ENCODE measurements at regions not wholly inside any gene's neighbourhood (a gene's known extent, or its start where the extent isn't known, plus 50 kb on each side); places are given as distances from the start of the nearest gene placed in this dataset.
"Not testable (repeated sequence)": the region's sequence is repeated elsewhere in the genome, so short reads cannot be mapped to it uniquely, and the experiment has no call there.

DNA sequence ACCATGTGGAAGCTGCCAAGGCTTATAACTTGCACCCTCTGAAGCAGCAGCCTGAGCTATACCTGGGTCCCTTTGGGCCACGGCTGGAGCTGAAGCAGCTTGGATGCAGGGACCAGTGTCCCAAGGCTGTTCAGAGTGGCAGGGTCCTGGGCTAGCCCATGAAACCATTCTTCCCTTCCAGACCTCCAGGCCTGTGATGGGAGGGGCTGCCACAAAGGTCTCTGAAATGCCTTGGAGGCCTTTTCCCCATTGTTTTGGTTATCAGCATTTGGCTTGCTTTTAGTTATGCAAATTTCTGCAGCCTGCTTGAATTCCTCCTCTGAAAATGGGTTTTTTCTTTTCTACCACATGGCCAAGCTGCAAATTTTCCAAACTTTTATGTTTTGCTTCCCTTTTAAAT is 433.7 kb upstream of the ACO1 start:
- ATAC-seq (no peak), DNase-seq (ENCODE audit: low spot score in 2 of 2) (no peak)
- Mint-ChIP-seq H3K9me3 (no peaks in the 10 kb centered on the region), H3K36me3 (no peaks in the 10 kb centered on the region), H3K27ac (no peak overlapping the region)

DNA sequence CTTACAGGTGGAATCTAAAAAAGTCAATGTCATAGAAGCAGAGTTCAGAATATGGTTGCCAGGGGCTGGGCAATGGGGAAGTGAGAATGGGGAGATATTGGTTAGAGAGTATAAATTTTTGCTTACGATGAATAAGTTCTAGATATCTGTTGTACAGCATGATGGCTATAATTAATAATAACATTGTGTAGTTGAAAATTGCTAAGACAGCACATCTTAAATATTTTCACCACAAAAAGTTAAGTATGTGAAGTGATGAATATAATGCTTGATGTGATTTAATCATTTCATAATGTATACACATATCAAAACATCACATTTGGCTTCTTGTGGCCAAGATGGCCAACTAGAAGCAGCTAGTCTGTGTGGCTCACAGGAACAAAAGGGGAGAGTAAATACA is 425.9 kb upstream of the ACO1 start:
- H3K9me3 Mint-ChIP-seq = peaks cover 17 to 26% of the 10 kb centered on the region in 2 donors
- no peak overlapping the region for H3K27ac Mint-ChIP-seq
- ATAC-seq (no peak), DNase-seq (ENCODE audit: low spot score in 2 of 2) (no peak)
- peaks cover 0 to 10% of the 10 kb centered on the region in 2 donors for H3K36me3 Mint-ChIP-seq

DNA sequence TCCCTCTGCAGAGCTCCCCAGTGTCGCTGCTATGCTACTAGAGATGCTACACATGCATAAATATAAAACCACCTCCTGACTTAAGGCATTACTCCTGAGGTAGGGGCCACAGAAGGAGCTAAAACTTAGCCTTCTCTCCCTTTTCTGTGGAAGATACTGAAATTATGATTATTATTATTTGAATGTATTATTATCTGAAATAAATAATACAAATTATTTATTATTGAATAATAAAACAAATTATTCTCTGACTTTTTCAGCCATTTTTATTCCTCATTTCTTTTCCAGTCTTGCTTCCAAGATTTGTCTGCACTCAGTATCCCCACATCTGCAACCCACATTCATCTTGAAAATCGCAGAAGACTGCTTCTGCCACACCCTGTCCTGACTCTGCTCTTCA is 414.9 kb upstream of the ACO1 start:
- Mint-ChIP-seq H3K27ac (no peak overlapping the region), H3K36me3 (no peaks in the 10 kb centered on the region), H3K9me3 (no peaks in the 10 kb centered on the region)
- ATAC-seq (no peak), DNase-seq (ENCODE audit: low spot score in 2 of 2) (no peak)

DNA sequence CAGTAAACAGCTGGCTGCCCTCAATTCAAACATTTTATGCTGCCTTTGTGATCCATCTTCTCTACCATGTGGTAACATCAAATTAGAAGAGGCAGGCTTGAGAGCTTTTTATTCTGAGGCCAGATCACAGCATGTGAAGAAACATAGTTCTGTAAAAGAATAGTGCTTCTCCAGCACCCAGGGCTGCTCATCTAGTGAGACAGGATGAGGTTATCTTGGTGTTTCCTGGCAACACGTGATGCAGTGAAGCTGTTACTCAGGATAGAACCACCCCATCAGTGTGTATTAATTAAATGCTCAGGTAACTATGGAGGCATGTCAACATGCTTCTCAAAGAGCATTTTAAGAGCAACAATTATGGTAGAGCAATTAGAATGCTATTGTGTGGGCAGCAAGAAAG is 400.5 kb upstream of the ACO1 start:
- DNase-seq (ENCODE audit: low spot score in 2 of 2) (no peak), ATAC-seq (no peak)
- H3K36me3 Mint-ChIP-seq = peaks cover 4 to 7% of the 10 kb centered on the region in 2 donors
- no peak overlapping the region for H3K27ac Mint-ChIP-seq
- peaks cover 15 to 17% of the 10 kb centered on the region in 2 donors for H3K9me3 Mint-ChIP-seq

DNA sequence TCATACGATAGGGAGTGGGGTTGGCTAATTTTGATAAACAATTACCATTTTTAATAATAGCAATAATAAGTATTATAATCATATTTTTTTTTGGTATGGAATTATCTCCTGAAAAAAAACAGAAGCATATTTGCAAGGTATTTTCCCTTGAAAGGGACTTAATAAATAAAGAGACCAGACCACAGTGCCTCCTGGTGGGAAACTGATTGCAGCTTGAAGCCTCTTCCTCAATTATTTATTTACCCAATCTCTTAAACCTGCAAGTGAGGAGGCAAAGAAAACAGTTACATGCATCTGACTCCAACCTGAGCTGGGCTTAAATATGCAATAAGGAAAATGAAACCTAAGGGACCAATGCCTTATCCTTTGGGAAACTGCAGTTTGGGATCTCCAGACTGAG is 388.1 kb upstream of the ACO1 start:
- peaks cover 3 to 5% of the 10 kb centered on the region in 2 donors for H3K9me3 Mint-ChIP-seq
- H3K36me3 Mint-ChIP-seq = no peaks in the 10 kb centered on the region
- no peak overlapping the region for H3K27ac Mint-ChIP-seq
- DNase-seq (ENCODE audit: low spot score in 2 of 2) (no peak), ATAC-seq (no peak)

DNA sequence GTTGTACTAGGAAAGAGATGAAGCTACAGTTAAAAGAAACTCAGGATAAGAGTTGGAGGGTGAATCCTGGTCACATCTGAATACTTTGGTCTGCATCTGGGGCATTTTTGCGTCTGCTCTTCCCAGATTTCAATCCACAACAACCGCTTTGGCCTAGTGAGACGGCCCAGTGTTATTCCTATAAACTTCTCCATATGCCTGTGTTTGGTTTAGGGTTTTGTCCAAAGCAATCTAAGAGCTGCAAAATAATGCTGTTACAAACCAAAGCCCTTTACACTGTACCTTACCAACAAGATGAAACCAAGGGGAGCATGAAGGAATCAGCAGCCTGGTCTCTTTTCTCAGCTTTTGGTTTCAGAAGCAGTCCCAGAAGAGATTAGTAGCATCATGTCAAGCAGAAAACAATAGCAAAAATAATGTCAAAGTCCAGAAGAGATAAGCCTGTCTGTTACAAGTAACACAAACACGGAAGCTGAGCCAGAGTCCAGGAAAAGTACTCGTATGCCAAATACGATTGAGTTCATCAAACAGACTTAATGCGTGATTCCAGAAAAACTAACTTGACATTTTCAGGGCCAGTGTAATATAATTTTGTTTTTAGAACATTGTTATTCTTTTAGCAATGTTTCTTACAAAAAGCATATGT is 379.9 kb upstream of the ACO1 start:
- ATAC-seq (no peak), DNase-seq (ENCODE audit: low spot score in 2 of 2) (no peak)
- H3K9me3 Mint-ChIP-seq = no peaks in the 10 kb centered on the region
- no peak overlapping the region for H3K27ac Mint-ChIP-seq
- H3K36me3 Mint-ChIP-seq = no peaks in the 10 kb centered on the region

DNA sequence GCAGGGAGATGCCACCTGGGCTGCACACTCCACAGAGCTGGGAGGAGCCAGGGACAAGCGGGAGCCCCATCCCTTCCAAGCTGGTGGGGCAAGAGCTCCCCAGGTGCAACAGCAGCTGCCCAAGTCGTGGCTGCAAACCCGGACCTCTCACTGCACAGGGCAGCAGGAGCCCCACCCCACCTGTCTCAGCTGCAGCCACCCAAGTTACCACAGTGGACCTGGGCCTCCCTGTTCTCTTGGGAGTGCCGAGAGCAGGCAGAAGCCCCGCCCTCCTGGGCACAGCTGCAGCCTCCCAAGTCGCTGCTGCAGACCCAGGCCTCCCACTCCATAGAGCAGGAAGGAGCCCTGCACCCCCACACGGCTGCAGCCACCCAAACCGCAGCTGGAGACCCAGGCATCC is 374.1 kb upstream of the ACO1 start:
- H3K9me3 Mint-ChIP-seq = no peaks in the 10 kb centered on the region
- no peak overlapping the region for H3K27ac Mint-ChIP-seq
- H3K36me3 Mint-ChIP-seq = no peaks in the 10 kb centered on the region
- ATAC-seq (no peak), DNase-seq (ENCODE audit: low spot score in 2 of 2) (no peak)

DNA sequence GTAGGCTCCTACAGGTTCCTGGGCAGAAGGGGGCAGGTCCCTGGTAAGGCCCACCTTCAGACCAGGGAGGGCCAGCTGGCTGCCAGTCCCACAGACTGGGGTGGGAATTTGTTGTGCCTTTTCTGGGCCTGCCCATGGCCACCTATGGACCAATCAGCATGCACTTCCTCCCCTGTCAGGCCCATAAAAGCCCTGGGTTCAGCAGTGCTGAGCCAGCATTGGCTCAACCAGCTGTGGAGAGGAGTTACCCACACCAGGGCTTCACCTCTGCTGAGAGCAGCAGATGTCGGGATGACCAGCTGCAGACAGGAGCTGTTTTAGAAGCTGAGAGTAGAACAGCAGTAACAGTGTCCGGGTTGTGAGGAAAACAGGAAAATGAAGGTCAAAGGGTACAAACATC is 373.4 kb upstream of the ACO1 start:
- Mint-ChIP-seq H3K9me3 (no peaks in the 10 kb centered on the region), H3K27ac (no peak overlapping the region), H3K36me3 (no peaks in the 10 kb centered on the region)
- ATAC-seq (no peak), DNase-seq (ENCODE audit: low spot score in 2 of 2) (no peak)

DNA sequence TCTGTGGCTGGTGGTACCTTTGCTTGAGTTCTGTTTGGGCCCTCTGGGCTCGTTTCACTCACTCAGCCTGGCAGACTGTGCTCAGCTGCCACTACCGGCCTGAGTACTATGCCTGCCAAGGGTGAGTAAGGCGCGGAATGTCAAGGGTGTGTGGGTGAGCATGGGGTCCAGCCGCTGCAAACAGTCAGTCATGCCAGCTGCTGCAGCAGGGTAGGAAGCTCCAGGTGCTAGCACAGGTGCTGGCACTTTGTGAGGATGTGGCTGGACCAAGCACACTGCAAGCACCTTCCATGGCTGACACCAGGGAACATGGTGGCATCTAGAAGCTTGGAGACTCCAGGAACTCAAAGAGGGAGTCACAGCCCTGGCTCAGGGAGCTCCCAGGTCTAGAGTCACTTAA is 368.6 kb upstream of the ACO1 start:
- H3K36me3 Mint-ChIP-seq = no peaks in the 10 kb centered on the region

DNA sequence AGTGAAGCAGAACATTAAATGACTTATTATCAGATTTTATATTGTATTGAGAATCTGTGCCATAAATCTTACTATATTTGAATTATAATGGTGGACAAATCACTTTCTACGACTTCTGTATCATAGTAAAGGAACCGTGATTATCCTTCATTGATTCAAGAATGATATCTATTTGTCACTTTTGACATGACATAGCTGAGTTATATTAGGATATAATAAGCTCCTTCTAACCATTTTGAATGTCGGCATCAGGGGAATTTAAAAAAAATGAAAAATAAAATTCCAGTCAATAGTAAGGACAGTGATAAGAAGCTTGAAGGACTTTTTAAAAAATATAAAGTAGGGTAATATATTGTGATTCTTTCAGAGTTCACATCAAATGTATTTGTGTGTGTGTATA is 338.9 kb upstream of the ACO1 start:
- Mint-ChIP-seq H3K27ac (no peak overlapping the region), H3K36me3 (no peaks in the 10 kb centered on the region), H3K9me3 (peaks cover 0 to 3% of the 10 kb centered on the region in 2 donors)
- DNase-seq (ENCODE audit: low spot score in 2 of 2) (no peak), ATAC-seq (no peak)

More for the DNA sequence above, 368.6 kb upstream of the ACO1 start:
- no peak for DNase-seq (ENCODE audit: low spot score in 2 of 2)
- Mint-ChIP-seq H3K9me3 (no peaks in the 10 kb centered on the region), H3K27ac (no peak overlapping the region)
- no peak for ATAC-seq

DNA sequence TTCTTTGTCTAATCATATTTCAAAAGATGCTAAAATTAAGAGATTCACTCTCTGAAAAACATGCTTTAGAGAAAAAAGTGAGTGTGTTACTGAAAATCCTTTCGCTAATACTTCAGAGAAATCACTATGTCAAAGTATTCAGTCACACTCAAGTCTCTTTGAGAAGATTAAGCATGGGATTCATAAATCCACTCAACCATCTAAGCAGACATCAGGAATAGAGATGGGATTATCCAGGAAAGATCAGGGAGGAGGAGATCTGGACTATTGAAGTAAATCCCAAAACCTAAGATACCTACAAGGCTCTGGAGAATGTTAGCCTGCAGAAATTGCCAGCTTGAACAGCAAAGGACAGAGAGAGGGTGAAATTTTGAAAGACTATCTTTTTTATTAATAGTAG is 317.2 kb upstream of the ACO1 start:
- no peaks in the 10 kb centered on the region for H3K9me3 Mint-ChIP-seq
- H3K27ac Mint-ChIP-seq = no peak overlapping the region

DNA sequence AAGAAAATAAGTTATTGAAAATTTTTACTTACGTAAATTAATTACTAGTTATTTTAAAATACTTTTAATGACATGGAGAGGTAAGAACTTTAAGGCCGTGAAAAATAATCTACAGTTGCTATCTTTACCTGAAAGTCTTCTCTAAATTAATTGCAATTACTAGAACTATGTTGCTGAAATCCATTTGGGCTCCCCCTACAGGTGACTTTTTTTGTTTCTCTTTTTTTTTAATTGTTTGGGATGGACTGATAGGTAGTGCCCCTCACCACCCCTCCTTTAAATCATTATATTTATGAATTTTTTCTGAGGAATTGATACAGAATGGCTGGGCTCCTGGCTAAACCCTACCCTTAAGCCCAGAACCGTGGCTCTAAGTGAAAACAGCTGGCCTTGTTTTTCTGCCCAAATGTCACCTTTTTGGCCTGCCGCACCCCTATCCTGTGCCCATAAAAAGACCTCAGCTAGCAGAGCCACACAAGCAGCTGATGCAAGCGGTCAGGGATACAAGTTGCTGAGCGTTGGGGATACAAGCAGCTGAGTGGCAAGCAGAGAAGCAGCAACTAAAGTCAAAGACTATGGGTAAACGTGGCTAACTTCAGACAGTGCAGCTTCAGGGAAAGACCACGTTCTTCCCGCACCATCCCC is 315.2 kb upstream of the ACO1 start:
- no peak overlapping the region for H3K27ac Mint-ChIP-seq
- H3K36me3 Mint-ChIP-seq = no peaks in the 10 kb centered on the region
- ATAC-seq (no peak), DNase-seq (ENCODE audit: low spot score in 2 of 2) (no peak)
- no peaks in the 10 kb centered on the region for H3K9me3 Mint-ChIP-seq

More for the DNA sequence above, 317.2 kb upstream of the ACO1 start:
- DNase-seq (ENCODE audit: low spot score in 2 of 2) (no peak), ATAC-seq (no peak)
- H3K36me3 Mint-ChIP-seq = no peaks in the 10 kb centered on the region

DNA sequence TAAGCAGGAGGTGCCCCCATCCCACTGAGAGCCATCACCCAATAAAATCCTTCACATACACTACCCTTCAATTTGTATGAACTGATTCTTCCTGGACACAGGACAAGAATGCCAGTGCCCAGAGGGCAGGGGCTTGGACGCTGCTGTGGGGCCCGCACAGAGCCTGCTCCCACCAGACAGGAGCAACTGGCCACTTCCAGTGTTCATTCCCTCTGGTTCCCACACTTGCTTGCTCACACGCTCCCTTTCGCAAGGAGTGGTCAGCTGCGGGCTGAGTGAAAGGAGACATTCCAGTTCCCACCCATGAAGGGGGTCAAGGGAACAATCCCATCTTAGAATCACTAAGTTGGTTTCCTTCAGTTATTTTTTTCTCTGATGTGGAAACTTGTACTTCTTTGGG is 314.5 kb upstream of the ACO1 start:
- Mint-ChIP-seq H3K9me3 (peaks cover 4 to 5% of the 10 kb centered on the region in 2 donors), H3K36me3 (no peaks in the 10 kb centered on the region), H3K27ac (no peak overlapping the region)
- DNase-seq (ENCODE audit: low spot score in 2 of 2) (no peak), ATAC-seq (no peak)

DNA sequence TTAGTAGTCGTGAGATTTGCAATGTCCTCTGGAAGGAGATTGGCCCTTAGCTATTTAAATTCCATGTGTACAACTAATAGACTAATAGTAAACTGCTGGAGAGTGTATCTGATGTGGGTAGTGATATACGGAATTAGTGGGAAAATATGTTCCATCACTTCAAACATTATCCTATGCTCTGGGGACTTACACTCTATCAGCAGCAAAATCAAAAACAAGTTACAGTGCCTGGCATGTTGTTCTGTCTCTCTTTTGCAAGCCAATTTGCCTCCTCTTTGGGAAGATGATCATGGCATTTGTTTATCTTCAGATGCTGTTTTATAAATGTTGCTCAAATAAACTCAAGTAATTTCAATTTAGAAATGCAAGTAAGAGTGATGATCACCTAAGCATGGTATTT is 311.9 kb upstream of the ACO1 start:
- peaks cover 5 to 6% of the 10 kb centered on the region in 2 donors for H3K9me3 Mint-ChIP-seq
- H3K27ac Mint-ChIP-seq = no peak overlapping the region
- DNase-seq (ENCODE audit: low spot score in 2 of 2) (no peak), ATAC-seq (no peak)
- no peaks in the 10 kb centered on the region for H3K36me3 Mint-ChIP-seq

DNA sequence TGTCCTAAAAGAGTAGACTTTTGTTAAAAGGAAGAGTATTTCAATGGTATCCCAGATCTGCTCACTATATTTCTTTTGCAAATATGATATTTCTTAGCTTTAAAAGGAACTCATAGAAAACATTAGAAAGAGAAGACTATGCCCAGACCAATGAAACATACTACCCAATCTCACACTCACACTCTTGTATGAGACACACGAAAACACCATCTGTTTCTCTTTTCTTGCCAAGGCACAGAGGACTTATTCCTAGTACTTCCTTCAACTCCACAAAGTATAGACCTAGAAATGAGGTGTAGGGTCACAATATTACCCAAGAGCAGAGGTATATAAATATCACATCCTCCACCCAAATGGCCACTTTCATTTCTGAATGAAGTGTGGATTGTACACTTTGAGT is 292.4 kb upstream of the ACO1 start:
- no peak overlapping the region for H3K27ac Mint-ChIP-seq

DNA sequence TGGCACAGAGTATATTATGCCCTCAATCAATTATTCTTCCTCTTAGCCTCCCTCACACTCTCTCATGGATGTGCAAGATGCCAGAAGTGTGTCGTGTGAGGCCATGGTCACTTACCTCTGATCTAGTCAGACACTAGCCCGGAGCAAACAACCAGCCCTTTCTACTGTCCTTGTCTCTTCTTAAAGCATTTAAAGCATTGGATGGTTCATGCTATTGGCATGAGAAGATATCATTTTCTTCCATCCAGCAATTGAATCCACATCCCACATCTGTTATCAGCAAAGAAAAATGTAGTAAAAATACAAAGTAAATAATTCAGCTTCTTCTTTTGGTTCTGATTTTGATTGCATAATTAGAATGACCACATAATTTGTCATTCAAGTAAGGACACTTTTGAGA is 267.2 kb upstream of the ACO1 start:
- no peak for ATAC-seq
- H3K36me3 Mint-ChIP-seq = no peaks in the 10 kb centered on the region
- no peaks in the 10 kb centered on the region for H3K9me3 Mint-ChIP-seq
- H3K27ac Mint-ChIP-seq = no peak overlapping the region
- DNase-seq (ENCODE audit: low spot score in 2 of 2) = no peak

More for the DNA sequence above, 292.4 kb upstream of the ACO1 start:
- H3K9me3 Mint-ChIP-seq = peaks cover 4 to 6% of the 10 kb centered on the region in 2 donors
- DNase-seq (ENCODE audit: low spot score in 2 of 2) (no peak), ATAC-seq (no peak)
- no peaks in the 10 kb centered on the region for H3K36me3 Mint-ChIP-seq

DNA sequence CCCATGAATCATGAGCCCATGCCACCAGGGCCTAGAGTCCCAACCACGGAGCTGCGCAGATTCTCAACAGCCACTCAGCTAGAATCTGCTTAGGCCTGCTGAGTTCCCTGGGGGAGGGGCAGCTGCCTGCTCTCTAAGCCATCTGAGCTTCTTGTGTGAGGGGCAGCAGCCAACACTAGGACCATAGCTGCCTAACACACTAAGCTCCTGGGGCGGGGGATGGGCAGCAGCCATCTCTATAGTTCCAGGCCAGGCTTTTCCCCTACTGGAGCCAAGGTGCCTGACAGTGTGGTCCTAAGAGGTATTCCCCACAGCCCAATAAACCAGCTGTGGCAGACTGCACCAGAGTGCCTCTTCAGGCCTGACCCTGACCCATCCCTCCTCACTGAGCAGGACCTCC is 255.9 kb upstream of the ACO1 start:
- DNase-seq (ENCODE audit: low spot score in 2 of 2) = no peak
- peaks cover 0 to 6% of the 10 kb centered on the region in 2 donors for H3K9me3 Mint-ChIP-seq

DNA sequence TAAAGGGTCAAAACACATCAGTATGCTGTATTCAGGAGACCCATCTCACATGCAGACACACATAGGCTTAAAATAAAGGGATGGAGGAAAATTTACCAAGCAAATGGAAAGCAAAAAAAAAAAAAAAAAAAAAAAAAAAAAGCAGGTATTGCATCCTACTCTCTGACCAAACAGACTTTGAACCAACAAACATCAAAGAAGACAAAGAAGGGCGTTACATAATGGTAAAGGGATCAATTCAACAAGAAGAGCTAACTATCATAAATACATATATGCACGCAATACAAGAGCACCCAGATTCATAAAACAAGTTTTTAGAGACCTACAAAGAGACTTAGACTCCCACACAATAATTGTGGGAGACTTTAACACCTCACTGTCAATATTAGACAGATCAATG is 253.7 kb upstream of the ACO1 start:
- not testable (repeated sequence) for H3K9me3 Mint-ChIP-seq; ATAC-seq; DNase-seq (ENCODE audit: low spot score in 2 of 2); H3K36me3 Mint-ChIP-seq; H3K27ac Mint-ChIP-seq

More for the DNA sequence above, 255.9 kb upstream of the ACO1 start:
- Mint-ChIP-seq H3K36me3 (no peaks in the 10 kb centered on the region), H3K27ac (no peak overlapping the region)
- no peak for ATAC-seq
